CD14-positive monocyte (primary cell): ENCODE measurements at regions not wholly inside any gene's neighbourhood (a gene's known extent, or its start where the extent isn't known, plus 50 kb on each side); places are given as distances from the start of the nearest gene placed in this dataset.

ENCODE experiments used
- DNase-seq, 3 donors: peaks; one replicate each; pipeline ENCODE4 v3.0.0-alpha.2; 2011 to 2022
- H2AFZ ChIP-seq: 2 replicates; pipeline ENCODE4 v1.6.0; 2012; ENCODE audit warnings: mild to moderate bottlenecking, low read depth, low read length, inconsistent platforms; ENCODE audit not compliant: insufficient read depth, poor library complexity, severe bottlenecking
- H3K27ac ChIP-seq, 2 donors: 1 replicate in 1 of 2; 2 replicates in 1 of 2; pipeline ENCODE4 v1.5.1; 2012 to 2013; ENCODE audit warnings: low read length in 2 of 2, control low read depth in 1 of 2, inconsistent platforms in 1 of 2, low read depth in 1 of 2, mild to moderate bottlenecking in 1 of 2
- H3K27me3 ChIP-seq, 2 donors: one replicate each; pipeline versions ENCODE4 v1.6.0 to v1.6.1; 2011 to 2013; ENCODE audit warnings: low read length in 2 of 2; ENCODE audit not compliant: control insufficient read depth in 2 of 2, insufficient read depth in 2 of 2
- H3K36me3 ChIP-seq, 2 donors: replicated peaks in 1 of 2; 1 replicate in 1 of 2; 2 replicates in 1 of 2; pipeline versions ENCODE4 v1.5.1 to v1.6.1; 2012 to 2013; ENCODE audit warnings: low read length in 2 of 2, control low read depth in 1 of 2, inconsistent platforms in 1 of 2, mild to moderate bottlenecking in 1 of 2; ENCODE audit not compliant: insufficient read depth in 2 of 2, control insufficient read depth in 1 of 2
- H3K4me1 ChIP-seq, 2 donors: 1 replicate in 1 of 2; 2 replicates in 1 of 2; pipeline versions ENCODE4 v1.5.1 to v1.6.1; 2012 to 2013; ENCODE audit warnings: low read length in 2 of 2, control low read depth in 1 of 2, inconsistent platforms in 1 of 2, mild to moderate bottlenecking in 1 of 2, moderate library complexity in 1 of 2; ENCODE audit not compliant: insufficient read depth in 2 of 2, control insufficient read depth in 1 of 2
- H3K4me2 ChIP-seq: replicated peaks from 2 replicates; pipeline ENCODE3; 2012; ENCODE audit warnings: low read length, moderate library complexity, mild to moderate bottlenecking; ENCODE audit not compliant: poor library complexity, severe bottlenecking; ENCODE audit errors: extremely low read depth
- H3K4me3 ChIP-seq, 3 experiments: fragments of 200-600 bp in 1 of 3; sonication (generic) in 1 of 3; replicated peaks in 1 of 3; 1 replicate in 2 of 3; 2 replicates in 1 of 3; pipeline ENCODE4 v1.5.1; 2011 to 2013; ENCODE audit warnings: low read length in 3 of 3, mild to moderate bottlenecking in 3 of 3, control low read depth in 2 of 3, low read depth in 2 of 3, inconsistent platforms in 1 of 3, moderate library complexity in 1 of 3
- H3K79me2 ChIP-seq: 2 replicates; pipeline ENCODE4 v1.6.0; 2012; ENCODE audit warnings: mild to moderate bottlenecking, control low read depth, inconsistent platforms, low read length, moderate library complexity; ENCODE audit not compliant: insufficient read depth
- H3K9ac ChIP-seq: 2 replicates; pipeline ENCODE4 v1.6.0; 2017; ENCODE audit warnings: low read length, mild to moderate bottlenecking; ENCODE audit not compliant: insufficient read depth, poor library complexity, severe bottlenecking
- H3K9me3 ChIP-seq, 2 donors: replicated peaks in 1 of 2; 1 replicate in 1 of 2; 2 replicates in 1 of 2; pipeline versions ENCODE4 v1.5.1 to v1.6.1; 2012 to 2013; ENCODE audit warnings: low read length in 2 of 2, control low read depth in 1 of 2; ENCODE audit not compliant: control insufficient read depth in 1 of 2, insufficient read depth in 1 of 2
- H4K20me1 ChIP-seq: 2 replicates; pipeline ENCODE4 v1.6.0; 2012; ENCODE audit warnings: mild to moderate bottlenecking, low read length, control low read depth, moderate library complexity; ENCODE audit not compliant: insufficient read depth
- H3K27ac Mint-ChIP-seq, 7 donors: one replicate each; pipeline ENCODE4 v1.8.0; 2020; ENCODE audit warnings: mild to moderate bottlenecking in 7 of 7, mixed read lengths in 7 of 7, moderate library complexity in 6 of 7, inconsistent platforms in 2 of 7
- H3K27me3 Mint-ChIP-seq, 3 donors: one replicate each; pipeline ENCODE4 v1.8.0; 2021 to 2022; ENCODE audit warnings: low read depth in 3 of 3, mild to moderate bottlenecking in 3 of 3, mixed read lengths in 3 of 3, moderate library complexity in 3 of 3, inconsistent platforms in 1 of 3
- H3K36me3 Mint-ChIP-seq, 2 donors: one replicate each; pipeline ENCODE4 v1.8.0; 2020; ENCODE audit warnings: mixed read lengths in 2 of 2, inconsistent platforms in 1 of 2, mild to moderate bottlenecking in 1 of 2
- H3K4me1 Mint-ChIP-seq: one replicate; pipeline ENCODE4 v1.8.0; 2020; ENCODE audit warnings: mild to moderate bottlenecking, mixed read lengths
- H3K4me3 Mint-ChIP-seq, 2 donors: one replicate each; pipeline ENCODE4 v1.8.0; 2020; ENCODE audit warnings: mild to moderate bottlenecking in 2 of 2, mixed read lengths in 2 of 2, moderate library complexity in 1 of 2
- H3K9me3 Mint-ChIP-seq, 7 donors: one replicate each; pipeline ENCODE4 v1.8.0; 2020 to 2022; ENCODE audit warnings: mixed read lengths in 7 of 7, mild to moderate bottlenecking in 6 of 7, moderate library complexity in 6 of 7, inconsistent platforms in 2 of 7
- CTCF ChIP-seq: fragments of 200-600 bp; IDR thresholded peaks from one replicate; pipeline ENCODE4 v1.8.0; 2022; ENCODE audit warnings: antibody characterized with exemption, mild to moderate bottlenecking
- WGBS: methylation state at CpG from one replicate; pipeline ENCODE4 v1.1.5; 2013; ENCODE audit warnings: missing lambda C conversion rate; ENCODE audit not compliant: insufficient coverage; 5-methylcytosine and 5-hydroxymethylcytosine counted together
- intact Hi-C, 2 donors: fragments of 100-400 bp; cut with micrococcal nuclease; formaldehyde crosslinking; loops; one replicate each; pipeline versions ENCODE4 v1.15.0 to v1.15.1; 2023

GRCh38 chr6:68158256-68158655 is 476.8 kb upstream of the ADGRB3 start:
- Histone ChIP-seq H3K79me2 (no peaks in the 10 kb centered on the region), H3K9me3 (peaks cover 11 to 21% of the 10 kb centered on the region in 2 donors), H3K27me3 (no peaks in the 10 kb centered on the region), H3K4me2 (no peak overlapping the region), H3K4me1 (no peaks in the 10 kb centered on the region), H3K36me3 (no peaks in the 10 kb centered on the region), H3K9ac (no peak overlapping the region), H3K27ac (no peak overlapping the region), H2AFZ (no peak overlapping the region), H4K20me1 (no peaks in the 10 kb centered on the region), H3K4me3 (no peak overlapping the region)
- DNase-seq, result no peak
- Mint-ChIP-seq H3K9me3 (peaks cover 2 to 20% (median 8%) of the 10 kb centered on the region in 7 donors), H3K36me3 (no peaks in the 10 kb centered on the region), H3K27ac (no peak overlapping the region), H3K27me3 (no peaks in the 10 kb centered on the region), H3K4me1 (no peaks in the 10 kb centered on the region), H3K4me3 (no peak overlapping the region)
- no peak for TF ChIP-seq CTCF
- intact Hi-C loops, result no loop called here
- WGBS, result no CpG with 5 or more reads among the region's 1 CpG

GRCh38 chr6:68144667-68145066 is 490.4 kb upstream of the ADGRB3 start:
- TF ChIP-seq CTCF, result no peak
- intact Hi-C loops, result no loop called here
- H3K9me3 Mint-ChIP-seq, result peaks cover 2 to 19% (median 10%) of the 10 kb centered on the region in 7 donors
- Histone ChIP-seq H2AFZ (no peak overlapping the region), H3K36me3 (no peaks in the 10 kb centered on the region), H3K4me3 (no peak overlapping the region), H3K4me1 (no peaks in the 10 kb centered on the region), H3K79me2 (no peaks in the 10 kb centered on the region), H3K9me3 (peaks cover 19 to 26% of the 10 kb centered on the region in 2 donors), H3K4me2 (no peak overlapping the region), H3K27ac (no peak overlapping the region), H3K9ac (no peak overlapping the region), H4K20me1 (no peaks in the 10 kb centered on the region), H3K27me3 (no peaks in the 10 kb centered on the region)
- H3K27me3 Mint-ChIP-seq, result no peaks in the 10 kb centered on the region
- no peak overlapping the region for H3K27ac Mint-ChIP-seq
- no peaks in the 10 kb centered on the region for H3K4me1 Mint-ChIP-seq
- no peak overlapping the region for H3K4me3 Mint-ChIP-seq
- no peak for DNase-seq
- H3K36me3 Mint-ChIP-seq, result no peaks in the 10 kb centered on the region
